ENCODE measurements at regions not wholly inside any gene's neighbourhood (a gene's known extent, or its start where the extent isn't known, plus 50 kb on each side); places are given as distances from the start of the nearest gene placed in this dataset.
"Not testable (repeated sequence)": the region's sequence is repeated elsewhere in the genome, so short reads cannot be mapped to it uniquely, and the experiment has no call there.

DNA sequence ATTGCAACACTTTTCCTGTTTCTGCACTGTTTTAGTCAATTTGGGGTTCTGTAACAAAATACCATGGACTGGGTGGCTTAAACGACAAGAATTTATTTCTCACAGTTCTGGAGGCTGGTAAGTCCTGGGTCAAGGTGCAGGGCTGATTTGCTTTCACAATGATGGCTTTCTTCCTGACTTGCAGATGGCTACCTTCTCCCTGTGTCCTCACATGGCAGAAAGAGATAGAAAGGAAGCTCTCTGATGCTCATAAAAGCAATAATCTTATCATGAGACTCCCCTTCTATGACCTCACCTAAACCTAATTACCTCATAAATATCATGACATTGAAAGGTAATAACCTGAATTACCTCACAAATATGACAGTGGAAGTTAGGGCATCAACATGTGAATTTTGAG, 511.5 kb upstream of the CITED2 start:
- no peak for TF ChIP-seq POLR2A (IDR thresholded peaks at IDR 0.05; ENCODE audit: low read depth, low read length)
- DNase-seq (ENCODE audit: insufficient read length, low spot score): no peak
- FAIRE-seq: no peak

DNA sequence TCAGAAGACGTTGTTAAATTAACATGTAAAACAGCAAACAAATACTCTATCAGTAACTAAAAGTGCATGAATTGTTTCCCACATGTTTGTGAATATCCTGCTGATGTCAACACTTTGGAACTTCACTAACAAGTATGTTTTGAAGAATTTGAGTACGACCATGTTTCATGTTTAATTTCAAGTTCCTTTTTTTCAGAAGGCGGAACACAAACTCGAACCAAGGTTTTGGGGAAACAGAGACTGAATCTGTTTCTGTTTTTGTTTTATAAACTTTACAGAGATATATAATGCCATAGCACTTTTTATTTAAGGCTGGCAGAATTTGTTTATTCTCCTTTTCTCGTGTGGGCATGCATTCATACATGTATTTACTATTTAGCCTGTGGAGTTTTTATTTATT, 509.3 kb upstream of the CITED2 start:
- DNase-seq (ENCODE audit: insufficient read length, low spot score): no peak
- no peak for TF ChIP-seq POLR2A (IDR thresholded peaks at IDR 0.05; ENCODE audit: low read depth, low read length)
- no peak for FAIRE-seq

DNA sequence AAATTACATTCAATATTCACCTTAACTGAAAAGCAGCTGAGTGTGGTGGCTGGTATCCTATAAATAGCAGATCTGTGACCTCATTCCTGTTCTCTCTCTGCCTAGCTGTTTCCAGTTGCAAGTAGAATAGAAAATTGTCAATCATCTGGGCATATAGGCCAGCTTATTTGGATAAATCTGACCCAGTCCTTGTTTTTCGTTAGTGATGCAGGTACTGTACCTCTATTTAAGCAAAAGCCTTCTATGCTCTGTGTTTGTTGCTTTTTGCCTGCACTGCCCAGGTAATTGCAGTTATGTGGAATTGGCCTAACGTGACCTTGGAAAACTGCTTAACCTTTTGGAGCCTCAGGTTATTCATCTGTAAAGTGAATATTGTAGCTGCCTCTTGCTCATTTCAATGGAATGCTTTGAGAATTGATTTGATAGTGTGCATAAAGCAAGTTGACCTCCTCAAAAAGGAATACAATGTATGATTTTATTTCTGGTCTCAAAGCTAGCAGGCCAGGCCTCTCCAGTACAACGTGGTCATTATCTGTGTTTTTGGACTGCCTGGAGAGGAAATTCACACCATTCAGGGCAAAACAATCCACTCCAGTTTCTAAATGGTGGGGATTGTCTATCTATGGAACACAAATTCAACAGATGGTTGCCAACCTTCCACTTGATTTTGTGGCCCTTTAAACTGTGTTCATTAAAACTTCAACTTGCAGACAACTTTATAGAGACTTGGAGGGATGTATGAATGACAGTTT, 508.7 kb upstream of the CITED2 start:
- no peak for TF ChIP-seq POLR2A (IDR thresholded peaks at IDR 0.05; ENCODE audit: low read depth, low read length)
- no peak for FAIRE-seq
- no peak for DNase-seq (ENCODE audit: insufficient read length, low spot score)

- FAIRE-seq (no peak), DNase-seq (ENCODE audit: insufficient read length, low spot score) (no peak)
- TF ChIP-seq POLR2A (IDR thresholded peaks at IDR 0.05; ENCODE audit: low read depth, low read length): no peak
Measured at GRCh38 chr6:139882234-139882633, 507.8 kb upstream of the CITED2 start.

DNA sequence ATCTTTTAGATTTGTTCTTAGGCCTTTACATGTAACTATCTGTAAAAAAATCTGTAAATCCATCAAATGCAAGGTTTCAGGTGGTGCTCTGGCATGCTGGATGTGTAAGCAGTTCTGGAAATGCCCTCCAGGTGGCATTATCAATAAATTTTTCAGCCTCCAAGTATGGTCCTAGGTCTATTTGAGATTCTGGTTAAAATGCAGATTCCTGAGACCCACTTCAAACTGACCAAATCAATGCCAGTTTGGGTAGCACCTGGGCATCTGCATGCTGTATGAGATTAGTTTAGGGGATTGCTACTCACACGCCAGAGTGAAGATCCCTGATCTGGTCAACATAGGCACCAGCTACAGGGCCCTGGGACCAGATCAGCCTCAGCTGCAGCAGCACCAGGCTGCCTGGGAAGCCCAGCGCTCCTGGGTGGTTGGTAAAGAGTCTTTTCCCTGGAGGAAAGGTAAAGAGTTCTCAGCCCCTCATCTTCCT, 507.3 kb upstream of the CITED2 start:
- TF ChIP-seq POLR2A (IDR thresholded peaks at IDR 0.05; ENCODE audit: low read depth, low read length): no peak
- DNase-seq (ENCODE audit: insufficient read length, low spot score) (peak; percentile 13), FAIRE-seq (no peak)

- no peak for FAIRE-seq
- no peak for TF ChIP-seq POLR2A (IDR thresholded peaks at IDR 0.05; ENCODE audit: low read depth, low read length)
- no peak for DNase-seq (ENCODE audit: insufficient read length, low spot score)
Measured at GRCh38 chr6:139881236-139881635, 506.8 kb upstream of the CITED2 start.

- FAIRE-seq: no peak
- no peak for TF ChIP-seq POLR2A (IDR thresholded peaks at IDR 0.05; ENCODE audit: low read depth, low read length)
- DNase-seq (ENCODE audit: insufficient read length, low spot score): no peak
Measured at GRCh38 chr6:139879823-139880356, 505.4 kb upstream of the CITED2 start.

GRCh38 chr6:139879241-139879640, 504.8 kb upstream of the CITED2 start:
- not testable (repeated sequence) for DNase-seq (ENCODE audit: insufficient read length, low spot score); FAIRE-seq

GRCh38 chr6:139877828-139878405, 503.5 kb upstream of the CITED2 start:
- no peak for TF ChIP-seq POLR2A (IDR thresholded peaks at IDR 0.05; ENCODE audit: low read depth, low read length)
- DNase-seq (ENCODE audit: insufficient read length, low spot score) (no peak), FAIRE-seq (no peak)

GRCh38 chr6:139872665-139873064, 498.2 kb upstream of the CITED2 start:
- FAIRE-seq (no peak), DNase-seq (ENCODE audit: insufficient read length, low spot score) (no peak)
- no peak for TF ChIP-seq POLR2A (IDR thresholded peaks at IDR 0.05; ENCODE audit: low read depth, low read length)

GRCh38 chr6:139871803-139872510, 497.5 kb upstream of the CITED2 start:
- FAIRE-seq (no peak), DNase-seq (ENCODE audit: insufficient read length, low spot score) (no peak)
- TF ChIP-seq POLR2A (IDR thresholded peaks at IDR 0.05; ENCODE audit: low read depth, low read length): no peak

DNA sequence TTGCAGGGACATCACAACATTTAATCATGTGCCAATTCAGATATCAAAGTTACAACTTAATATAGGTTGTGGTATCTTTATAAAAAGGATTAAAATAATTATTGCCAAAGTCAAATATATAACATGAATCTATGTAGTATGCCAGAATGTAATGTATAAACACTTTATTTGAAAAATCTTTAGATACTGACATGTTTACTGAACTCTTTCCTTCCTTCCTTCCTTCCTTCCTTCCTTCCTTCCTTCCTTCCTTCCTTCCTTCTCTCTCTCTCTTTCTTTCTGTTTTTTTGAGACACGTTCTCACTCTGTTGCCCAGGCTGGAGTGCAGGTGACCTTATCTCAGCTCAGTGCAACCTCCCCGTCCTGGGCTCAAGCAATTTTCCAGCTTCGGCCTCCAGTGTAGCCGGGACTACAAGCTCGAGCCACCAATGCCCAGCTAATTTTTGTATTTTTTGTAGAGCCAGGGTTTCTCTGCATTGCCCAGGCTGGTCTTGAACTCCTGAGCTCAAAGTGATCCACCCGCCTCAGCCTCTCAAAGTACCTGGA, 496.8 kb upstream of the CITED2 start:
- DNase-seq (ENCODE audit: insufficient read length, low spot score) (no peak), FAIRE-seq (no peak)
- TF ChIP-seq POLR2A (IDR thresholded peaks at IDR 0.05; ENCODE audit: low read depth, low read length): no peak

GRCh38 chr6:139868576-139868975, 494.1 kb upstream of the CITED2 start:
- FAIRE-seq (no peak), DNase-seq (ENCODE audit: insufficient read length, low spot score) (no peak)
- TF ChIP-seq POLR2A (IDR thresholded peaks at IDR 0.05; ENCODE audit: low read depth, low read length): no peak

GRCh38 chr6:139863964-139864363, 489.5 kb upstream of the CITED2 start:
- no peak for TF ChIP-seq POLR2A (IDR thresholded peaks at IDR 0.05; ENCODE audit: low read depth, low read length)
- FAIRE-seq: no peak
- no peak for DNase-seq (ENCODE audit: insufficient read length, low spot score)

All from H54 (cell line).